IMR-90 (cell line): ENCODE measurements at regions not wholly inside any gene's neighbourhood (a gene's known extent, or its start where the extent isn't known, plus 50 kb on each side); places are given as distances from the start of the nearest gene placed in this dataset.

Experiments used
- ATAC-seq: fragments of 200-7000 bp; cut with Tn5 transposase; 2 replicates; pipeline ENCODE4 v1.9.1; 2020; ENCODE audit warnings: low read depth, mild to moderate bottlenecking, moderate library complexity
- BruUV-seq: library from RNA; stranded (reverse); fragments of 400-500 nt; replicated peaks from 2 replicates; lab custom pipeline; 2021; lab: Mats Ljungman, UMichigan
- CTCF ChIA-PET: fragments of 300-600 bp; formaldehyde crosslinking; extraction: SDS; loops from one replicate; lab custom pipeline; 2021; ENCODE audit warnings: antibody characterized with exemption; lab: Yijun Ruan, JAX
- POLR2A ChIA-PET: fragments of 300-600 bp; sonication (Branson Sonifier 250); formaldehyde crosslinking; loops from one replicate; lab custom pipeline; 2022; ENCODE audit warnings: antibody characterized with exemption; ENCODE audit not compliant: unreplicated experiment; lab: Charles Lee
- DNase-seq: peaks from one replicate; pipeline ENCODE4 v3.0.0; 2013
- H2AFZ ChIP-seq: replicated peaks from 2 replicates; pipeline ENCODE3; 2013; ENCODE audit warnings: low read length, mild to moderate bottlenecking; ENCODE audit not compliant: poor library complexity
- H2AK5ac ChIP-seq: 2 replicates; pipeline ENCODE4 v1.6.1; 2013; ENCODE audit warnings: low read depth, low read length, inconsistent platforms
- H2AK9ac ChIP-seq: replicated peaks from 2 replicates; pipeline ENCODE3; 2013; ENCODE audit warnings: mild to moderate bottlenecking, low read depth, low read length, moderate library complexity; ENCODE audit not compliant: poor library complexity
- H2BK120ac ChIP-seq: 2 replicates; pipeline ENCODE4 v1.6.1; 2013; ENCODE audit warnings: low read depth, low read length, inconsistent platforms
- H2BK15ac ChIP-seq: 3 replicates; pipeline ENCODE4 v1.6.1; 2013; ENCODE audit warnings: low read depth, low read length, inconsistent platforms
- H2BK20ac ChIP-seq: 2 replicates; pipeline ENCODE4 v1.6.1; 2013; ENCODE audit warnings: low read depth, mild to moderate bottlenecking, inconsistent platforms, low read length, moderate library complexity
- H2BK5ac ChIP-seq: 2 replicates; pipeline ENCODE4 v1.6.1; 2013; ENCODE audit warnings: mild to moderate bottlenecking, low read depth, low read length, inconsistent platforms; ENCODE audit not compliant: poor library complexity, severe bottlenecking
- H3K14ac ChIP-seq: replicated peaks from 2 replicates; pipeline ENCODE4 v1.6.1; 2013; ENCODE audit warnings: low read depth, low read length, inconsistent platforms
- H3K18ac ChIP-seq: 2 replicates; pipeline ENCODE4 v1.6.1; 2013; ENCODE audit warnings: low read depth, low read length, control low read depth
- H3K23ac ChIP-seq: 2 replicates; pipeline ENCODE4 v1.6.1; 2013; ENCODE audit warnings: low read depth, low read length, inconsistent platforms
- H3K27ac ChIP-seq: 2 replicates; pipeline ENCODE4 v1.5.1; 2013; ENCODE audit warnings: mild to moderate bottlenecking, control low read depth, low read length; ENCODE audit not compliant: insufficient read depth
- H3K27me3 ChIP-seq: 2 replicates; pipeline ENCODE4 v1.6.1; 2013; ENCODE audit warnings: low read length; ENCODE audit not compliant: control insufficient read depth, insufficient read depth
- H3K36me3 ChIP-seq: 2 replicates; pipeline ENCODE4 v1.6.1; 2013; ENCODE audit warnings: low read length, mixed read lengths; ENCODE audit not compliant: control insufficient read depth, insufficient read depth
- H3K4ac ChIP-seq: 2 replicates; pipeline ENCODE4 v1.6.1; 2013; ENCODE audit warnings: low read depth, low read length, inconsistent platforms
- H3K4me1 ChIP-seq: 2 replicates; pipeline ENCODE4 v1.6.1; 2013; ENCODE audit warnings: low read length, mixed read lengths; ENCODE audit not compliant: control insufficient read depth, insufficient read depth
- H3K4me2 ChIP-seq: 2 replicates; pipeline ENCODE4 v1.6.1; 2013; ENCODE audit warnings: low read depth, mild to moderate bottlenecking, control low read depth, low read length, moderate library complexity
- H3K4me3 ChIP-seq: 2 replicates; pipeline ENCODE4 v1.5.1; 2013; ENCODE audit warnings: low read depth, mild to moderate bottlenecking, control low read depth, low read length, moderate library complexity; ENCODE audit not compliant: insufficient read depth
- H3K56ac ChIP-seq: 2 replicates; pipeline ENCODE4 v1.6.1; 2013; ENCODE audit warnings: low read length, inconsistent platforms; ENCODE audit not compliant: insufficient read depth; ENCODE audit errors: extremely low read depth
- H3K79me1 ChIP-seq, 2 experiments: 2 replicates each; pipeline ENCODE4 v1.6.1; 2013; ENCODE audit warnings: low read length in 2 of 2, inconsistent platforms in 1 of 2, low read depth in 1 of 2
- H3K9ac ChIP-seq: 2 replicates; pipeline ENCODE4 v1.6.1; 2013; ENCODE audit warnings: low read depth, low read length, control low read depth
- H3K9me1 ChIP-seq: 2 replicates; pipeline ENCODE4 v1.6.1; 2013; ENCODE audit warnings: low read length, inconsistent platforms; ENCODE audit not compliant: insufficient read depth
- H3K9me3 ChIP-seq: 2 replicates; pipeline ENCODE4 v1.6.1; 2013; ENCODE audit warnings: low read length; ENCODE audit not compliant: control insufficient read depth, insufficient read depth
- H4K20me1 ChIP-seq: 2 replicates; pipeline ENCODE4 v1.6.1; 2013; ENCODE audit warnings: low read length, inconsistent platforms; ENCODE audit not compliant: insufficient read depth
- H4K5ac ChIP-seq: 2 replicates; pipeline ENCODE4 v1.6.1; 2013; ENCODE audit warnings: mild to moderate bottlenecking, low read depth, low read length, control low read depth
- H4K8ac ChIP-seq, 2 experiments: 2 replicates each; pipeline ENCODE4 v1.6.1; 2013; ENCODE audit warnings: low read depth in 2 of 2, low read length in 2 of 2, control low read depth in 1 of 2, inconsistent platforms in 1 of 2
- H4K91ac ChIP-seq: 2 replicates; pipeline ENCODE4 v1.6.1; 2013; ENCODE audit warnings: low read depth, low read length, inconsistent platforms; ENCODE audit not compliant: insufficient read depth
- BHLHE40 ChIP-seq: fragments of 150-350 bp; IDR thresholded peaks from 2 replicates; pipeline ENCODE4 v1.6.1; 2016; ENCODE audit warnings: mild to moderate bottlenecking, low read depth, low read length
- CEBPB ChIP-seq: IDR thresholded peaks from 2 replicates; pipeline ENCODE4 v1.6.1; 2012; ENCODE audit warnings: low read depth, low read length, improper control_type of control experiment
- CHD1 ChIP-seq: IDR thresholded peaks from 2 replicates; pipeline ENCODE4 v1.6.1; 2012; ENCODE audit warnings: low read depth, low read length, improper control_type of control experiment
- ELK1 ChIP-seq: fragments of 150-350 bp; IDR thresholded peaks from 2 replicates; pipeline ENCODE4 v1.6.1; 2016; ENCODE audit warnings: low read depth, mild to moderate bottlenecking, low read length, moderate library complexity, borderline replicate concordance
- FOS ChIP-seq: fragments of 150-350 bp; IDR thresholded peaks from 2 replicates; pipeline ENCODE4 v1.6.1; 2016; ENCODE audit warnings: low read depth, low read length
- RAD21 ChIP-seq: IDR thresholded peaks from 2 replicates; pipeline ENCODE4 v1.6.1; 2012; ENCODE audit warnings: low read length, improper control_type of control experiment
- RFX5 ChIP-seq: IDR thresholded peaks from 2 replicates; pipeline ENCODE4 v1.8.0; 2012; ENCODE audit warnings: low read depth, mild to moderate bottlenecking, low read length, moderate library complexity
- SMC3 ChIP-seq: fragments of 150-350 bp; IDR thresholded peaks from 2 replicates; pipeline ENCODE4 v1.6.1; 2016; ENCODE audit warnings: low read depth, mild to moderate bottlenecking, antibody characterized with exemption, low read length, moderate library complexity
- WGBS, 2 experiments: methylation state at CpG; one replicate each; pipeline versions ENCODE4 v1.1.5 to v1.1.7; 2013; ENCODE audit warnings: missing lambda C conversion rate in 2 of 2; ENCODE audit not compliant: insufficient read length in 1 of 2; ENCODE audit errors: extremely low coverage in 2 of 2; 5-methylcytosine and 5-hydroxymethylcytosine counted together
- dilution Hi-C: fragments of 300-500 bp; cut with HindIII; formaldehyde crosslinking; loops from one replicate; pipeline ENCODE4 v1.14.3; 2018; ENCODE audit warnings: low sequenced_read_pairs; ENCODE audit not compliant: unreplicated experiment
- in situ Hi-C: fragments of 300-500 bp; cut with MboI; formaldehyde crosslinking; loops from 3 replicates; pipeline ENCODE4 v1.14.3; 2019; ENCODE audit warnings: low sequenced_read_pairs, inconsistent platforms, mixed read lengths
- intact Hi-C: fragments of 100-400 bp; cut with micrococcal nuclease; formaldehyde crosslinking; loops from 2 replicates; pipeline ENCODE4 v1.10.0; 2022

GRCh38 chr1:187096689-187097088, 267.9 kb downstream of the PLA2G4A start:
- no CpG with 5 or more reads among the region's 2 CpGs for WGBS, 2 experiments
- ChIA-PET CTCF (no interaction called here), POLR2A (no interaction called here)
- DNase-seq (peak; percentile 28), ATAC-seq (peak; percentile 69)
- H3K9ac ChIP-seq: no peak overlapping the region
- no TSS peak for BruUV-seq
- H3K4ac ChIP-seq: no peak overlapping the region
- no peak for TF ChIP-seq SMC3
- TF ChIP-seq CHD1: no peak
- TF ChIP-seq RAD21: no peak
- no peak for TF ChIP-seq BHLHE40
- TF ChIP-seq FOS: no peak
- no peak for TF ChIP-seq CEBPB
- no peak for TF ChIP-seq RFX5
- no peak for TF ChIP-seq ELK1
- no peaks in the 10 kb centered on the region for H3K9me3 ChIP-seq
- H2AFZ ChIP-seq: no peak overlapping the region
- in situ Hi-C loops (no loop called here), intact Hi-C loops (no loop called here), dilution Hi-C loops (no loop called here)
- H3K27ac ChIP-seq: no peak overlapping the region
- H4K20me1 ChIP-seq: no peaks in the 10 kb centered on the region
- no peak overlapping the region for H2AK9ac ChIP-seq
- no peak overlapping the region for H2BK120ac ChIP-seq
- no peak overlapping the region for H2BK5ac ChIP-seq
- H3K56ac ChIP-seq: no peak overlapping the region
- H2BK20ac ChIP-seq: no peak overlapping the region
- H3K36me3 ChIP-seq: no peaks in the 10 kb centered on the region
- no peak overlapping the region for H4K91ac ChIP-seq
- no peak overlapping the region for H2BK15ac ChIP-seq
- H3K79me1 ChIP-seq: no peaks in the 10 kb centered on the region
- H4K5ac ChIP-seq: no peak overlapping the region
- H3K27me3 ChIP-seq: no peaks in the 10 kb centered on the region
- no peak overlapping the region for H4K8ac ChIP-seq
- H3K4me2 ChIP-seq: no peak overlapping the region
- H3K4me3 ChIP-seq: no peak overlapping the region
- H2AK5ac ChIP-seq: no peak overlapping the region
- H3K14ac ChIP-seq: no peak overlapping the region
- H3K4me1 ChIP-seq: no peaks in the 10 kb centered on the region
- no peak overlapping the region for H3K18ac ChIP-seq
- H3K23ac ChIP-seq: 0 out of 2 replicates have a peak overlapping the region, but pooled peaks have one; percentile 24
- H3K9me1 ChIP-seq: no peaks in the 10 kb centered on the region
